K562 (cell line): ENCODE measurements at regions not wholly inside any gene's neighbourhood (a gene's known extent, or its start where the extent isn't known, plus 50 kb on each side); places are given as distances from the start of the nearest gene placed in this dataset.

Source experiments
- ATF4 ChIP-seq: fragments of 450-650 bp; formaldehyde crosslinking; IDR thresholded peaks from 2 replicates; pipeline ENCODE4 v1.4.0; 2022; ENCODE audit warnings: mild to moderate bottlenecking, moderate library complexity
- CHCHD3 ChIP-seq: fragments of 250-450 bp; sonication (Bioruptor Pico); IDR thresholded peaks from 2 replicates; pipeline ENCODE4 v2.1.2; 2022; ENCODE audit warnings: mild to moderate bottlenecking
- DACH1 ChIP-seq: fragments of 450-650 bp; IDR thresholded peaks from 2 replicates; pipeline ENCODE4 v1.6.1; 2018; ENCODE audit not compliant: partially characterized antibody
- DNMT1 ChIP-seq: fragments of 450-650 bp; IDR thresholded peaks from 2 replicates; pipeline ENCODE4 v1.6.1; 2016; ENCODE audit warnings: antibody characterized with exemption, mild to moderate bottlenecking
- E2F3 ChIP-seq: fragments of 250-450 bp; sonication (Bioruptor Pico); IDR thresholded peaks from 2 replicates; pipeline ENCODE4 v1.4.0; 2020; ENCODE audit warnings: mild to moderate bottlenecking
- FOXO4 ChIP-seq: fragments of 450-650 bp; formaldehyde crosslinking; IDR thresholded peaks from 2 replicates; pipeline ENCODE4 v1.4.0; 2020; ENCODE audit warnings: mild to moderate bottlenecking, moderate library complexity
- GTF2A2 ChIP-seq: IDR thresholded peaks from 2 replicates; pipeline ENCODE4 v1.6.1; 2016; ENCODE audit warnings: mild to moderate bottlenecking, missing genetic modification characterization, missing compliant biosample characterization
- MAFG ChIP-seq: fragments of 450-650 bp; conservative IDR thresholded peaks from 2 replicates; pipeline ENCODE4 v1.6.1; 2016; ENCODE audit warnings: missing genetic modification characterization, missing compliant biosample characterization
- MCM7 ChIP-seq, 2 experiments: fragments of 450-650 bp; IDR thresholded peaks; 2 replicates each; pipeline ENCODE4 v1.6.1; 2016 to 2018
- NR2C2 ChIP-seq, 2 experiments: fragments of 200-800 bp in 1 of 2; sonication (Bioruptor generic) in 1 of 2; sonication (generic) in 1 of 2; formaldehyde crosslinking in 1 of 2; IDR thresholded peaks; 2 replicates each; pipeline versions ENCODE4 v1.6.1 to v1.8.0; 2016 to 2022; ENCODE audit warnings: mild to moderate bottlenecking in 1 of 2, missing compliant biosample characterization in 1 of 2, missing genetic modification characterization in 1 of 2, missing genetic modification reagents in 1 of 2
- PCBP2 ChIP-seq: fragments of 200-400 bp; formaldehyde crosslinking; IDR thresholded peaks from 2 replicates; pipeline ENCODE4 v1.6.1; 2018; ENCODE audit warnings: low read length, low read depth, mild to moderate bottlenecking, moderate library complexity; ENCODE audit not compliant: poor library complexity, severe bottlenecking
- TARDBP ChIP-seq: fragments of 450-650 bp; IDR thresholded peaks from 2 replicates; pipeline ENCODE4 v1.6.1; 2016
- TEAD1 ChIP-seq, 2 experiments: fragments of 450-650 bp in 1 of 2; sonication (generic) in 1 of 2; formaldehyde crosslinking; IDR thresholded peaks; 2 replicates each; pipeline versions ENCODE4 v1.4.0 to v1.8.0; 2020 to 2022; ENCODE audit warnings: mild to moderate bottlenecking in 2 of 2, missing genetic modification reagents in 1 of 2
- THRB ChIP-seq: fragments of 450-650 bp; formaldehyde crosslinking; conservative IDR thresholded peaks from 2 replicates; pipeline ENCODE4 v1.4.0; 2022; ENCODE audit warnings: mild to moderate bottlenecking, missing genetic modification characterization
- USF2 ChIP-seq: sonication (generic); formaldehyde crosslinking; IDR thresholded peaks from 2 replicates; pipeline ENCODE4 v1.5.0; 2020; ENCODE audit warnings: missing genetic modification reagents
- XRCC3 ChIP-seq: fragments of 450-650 bp; IDR thresholded peaks from 2 replicates; pipeline ENCODE4 v1.6.1; 2017; ENCODE audit warnings: mild to moderate bottlenecking, moderate library complexity
- ZHX1 ChIP-seq: fragments of 150-350 bp; conservative IDR thresholded peaks from 2 replicates; pipeline ENCODE4 v1.6.1; 2014; ENCODE audit warnings: low read length
- ZNF212 ChIP-seq: fragments of 450-650 bp; formaldehyde crosslinking; IDR thresholded peaks from 2 replicates; pipeline ENCODE4 v1.4.0; 2020; ENCODE audit warnings: mild to moderate bottlenecking
- ZNF41 ChIP-seq: fragments of 250-450 bp; sonication (Bioruptor Pico); conservative IDR thresholded peaks from 2 replicates; pipeline ENCODE4 v1.4.0; 2020; ENCODE audit warnings: mild to moderate bottlenecking
- ZNF695 ChIP-seq: fragments of 450-650 bp; formaldehyde crosslinking; IDR thresholded peaks from 2 replicates; pipeline ENCODE4 v1.4.0; 2020; ENCODE audit warnings: mild to moderate bottlenecking, moderate library complexity
- ZNF76 ChIP-seq: fragments of 250-450 bp; sonication (Bioruptor Pico); IDR thresholded peaks from 2 replicates; pipeline ENCODE4 v1.4.0; 2020; ENCODE audit warnings: mild to moderate bottlenecking, moderate library complexity, borderline replicate concordance
- ZSCAN29 ChIP-seq: fragments of 450-650 bp; IDR thresholded peaks from 2 replicates; pipeline ENCODE4 v1.6.1; 2017

- no peak for TF ChIP-seq USF2 (CRISPR knock-in tag)
- peak; percentile 54; the same call in 1 of the 2 replicates for TF ChIP-seq MAFG (tag)
- no peak for TF ChIP-seq TARDBP
- peak; percentile 96 for TF ChIP-seq E2F3 (CRISPR knock-in tag)
- TF ChIP-seq DACH1, result no peak
- TF ChIP-seq ATF4, result peak; percentile 94
- no peak for TF ChIP-seq ZHX1
- no peak for TF ChIP-seq CHCHD3
- TF ChIP-seq THRB (CRISPR knock-in tag), result peak; percentile 99
- no peak for TF ChIP-seq NR2C2 (CRISPR knock-in tag; IDR thresholded peaks at IDR 0.05)
- peak; percentile 52; the same call in 1 of the 2 replicates for TF ChIP-seq NR2C2 (tag; IDR thresholded peaks at IDR 0.05)
- peak; percentile 99 for TF ChIP-seq FOXO4 (CRISPR knock-in tag)
- TF ChIP-seq ZNF41 (CRISPR knock-in tag), result peak; percentile 95
- no peak for TF ChIP-seq PCBP2
- no peak for TF ChIP-seq MCM7 (IDR thresholded peaks at IDR 0.05)
- TF ChIP-seq ZSCAN29, result no peak
- TF ChIP-seq ZNF695 (CRISPR knock-in tag), result peak; percentile 98
- TF ChIP-seq ZNF76, result peak; percentile 95
- peak in 1 of 2 experiments; percentile 98; a peak in 2 of 4 replicates for TF ChIP-seq TEAD1 (CRISPR knock-in tag; IDR thresholded peaks at IDR 0.05)
- TF ChIP-seq GTF2A2 (tag), result peak; percentile 99
- no peak for TF ChIP-seq DNMT1
- peak; percentile 95 for TF ChIP-seq ZNF212 (CRISPR knock-in tag)
- TF ChIP-seq XRCC3, result no peak
These were observed 50.8 kb upstream of the ZNF280D start (continued) for GRCh38 chr15:56783857-56784661.
